Liver (tissue), 3 donors: ENCODE measurements at regions not wholly inside any gene's neighbourhood (a gene's known extent, or its start where the extent isn't known, plus 50 kb on each side); places are given as distances from the start of the nearest gene placed in this dataset.

Experiments used
- CTCF ChIP-seq: fragments of 150-350 bp; IDR thresholded peaks from 2 replicates; pipeline ENCODE4 v1.5.1; 2017; ENCODE audit warnings: improper control_type of control experiment, low read depth, low read length; ENCODE audit not compliant: missing input control
- FOXA1 ChIP-seq: IDR thresholded peaks from 2 replicates; pipeline ENCODE4 v1.6.1; 2016; ENCODE audit warnings: antibody characterized with exemption
- GABPA ChIP-seq, 2 donors: IDR thresholded peaks in 1 of 2; conservative IDR thresholded peaks in 1 of 2; 2 replicates each; pipeline ENCODE4 v1.6.1; 2016; ENCODE audit warnings: antibody characterized with exemption in 2 of 2, mild to moderate bottlenecking in 1 of 2, moderate library complexity in 1 of 2
- JUND ChIP-seq, 2 donors: IDR thresholded peaks; 2 replicates each; pipeline ENCODE4 v1.6.1; 2016; ENCODE audit warnings: antibody characterized with exemption in 2 of 2
- MAX ChIP-seq: IDR thresholded peaks from 2 replicates; pipeline ENCODE4 v1.6.1; 2016; ENCODE audit warnings: antibody characterized with exemption
- REST ChIP-seq: IDR thresholded peaks from 2 replicates; pipeline ENCODE4 v1.6.1; 2016; ENCODE audit warnings: antibody characterized with exemption, mild to moderate bottlenecking
- SP1 ChIP-seq: IDR thresholded peaks from 2 replicates; pipeline ENCODE4 v1.6.1; 2018; ENCODE audit warnings: antibody characterized with exemption, mild to moderate bottlenecking
- TAF1 ChIP-seq: conservative IDR thresholded peaks from 2 replicates; pipeline ENCODE4 v1.6.1; 2016; ENCODE audit warnings: antibody characterized with exemption, mild to moderate bottlenecking
- YY1 ChIP-seq: IDR thresholded peaks from 2 replicates; pipeline ENCODE4 v1.6.1; 2016; ENCODE audit warnings: antibody characterized with exemption, mild to moderate bottlenecking
- ZBTB33 ChIP-seq: IDR thresholded peaks from 2 replicates; pipeline ENCODE4 v1.6.1; 2016; ENCODE audit warnings: antibody characterized with exemption
- donor health status: healthy.
- donor health status: healthy.

- no peak for TF ChIP-seq CTCF
- no peak for TF ChIP-seq MAX
- no peak for TF ChIP-seq REST
- no peak for TF ChIP-seq ZBTB33
- no peak for TF ChIP-seq YY1
- no peak for TF ChIP-seq JUND (IDR thresholded peaks at IDR 0.05)
- TF ChIP-seq FOXA1 = no peak
- TF ChIP-seq SP1 = no peak
- TF ChIP-seq GABPA (IDR thresholded peaks at IDR 0.05 in 1 of 2, conservative IDR thresholded peaks at IDR 0.05 in 1 of 2) = no peak
- TF ChIP-seq TAF1 = no peak
Observed at GRCh38 chr5:17838469-17838868, 204.2 kb downstream of the TAF11L14 start.
